HG02870 (cell line): ENCODE measurements at regions not wholly inside any gene's neighbourhood (a gene's known extent, or its start where the extent isn't known, plus 50 kb on each side); places are given as distances from the start of the nearest gene placed in this dataset.

Experiments used
- ATAC-seq: cut with Tn5 transposase; IDR thresholded peaks from one replicate; pipeline ENCODE4 v1.9.1; 2021; ENCODE audit warnings: mild to moderate bottlenecking, moderate library complexity; ENCODE audit not compliant: unreplicated experiment

DNA sequence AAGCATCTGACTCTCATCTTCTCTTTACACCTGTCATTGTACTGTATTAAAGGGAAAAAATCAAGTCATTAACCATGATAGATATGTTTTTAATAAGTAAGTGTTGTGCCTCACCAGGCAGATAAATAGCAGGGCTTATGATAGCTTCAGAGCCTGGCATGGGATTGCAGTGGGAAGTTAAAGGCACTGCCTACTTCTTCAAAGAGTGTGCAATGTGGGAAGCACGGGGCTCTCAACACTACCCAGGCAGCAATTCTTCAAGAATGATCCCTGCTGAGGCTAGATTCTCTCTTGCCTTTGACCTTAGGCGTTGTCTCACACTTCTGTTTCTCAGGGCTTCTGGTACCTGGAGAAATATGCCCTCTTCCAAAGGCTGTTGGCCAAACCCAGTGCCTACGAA, 297.3 kb downstream of the MAF start:
- no peak for ATAC-seq

DNA sequence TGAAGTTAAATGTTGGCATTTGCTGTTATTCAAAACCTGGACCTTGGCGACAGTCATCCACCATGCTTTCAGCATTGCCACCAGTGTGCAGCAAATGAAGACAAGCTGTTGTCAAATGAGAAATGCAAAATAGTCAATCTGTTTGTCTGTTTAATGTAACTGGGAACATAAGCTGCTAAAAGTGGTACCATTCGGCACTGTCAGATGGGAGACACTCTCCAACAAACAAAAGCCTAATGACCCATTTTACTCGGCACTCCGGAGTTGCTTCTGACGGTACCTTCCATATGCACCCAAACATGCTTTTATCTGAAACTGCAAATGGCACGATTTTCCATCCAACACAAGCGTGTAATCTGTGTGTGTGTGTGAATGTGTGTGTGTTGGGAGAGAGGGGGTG, 297.8 kb downstream of the MAF start:
- no peak for ATAC-seq

DNA sequence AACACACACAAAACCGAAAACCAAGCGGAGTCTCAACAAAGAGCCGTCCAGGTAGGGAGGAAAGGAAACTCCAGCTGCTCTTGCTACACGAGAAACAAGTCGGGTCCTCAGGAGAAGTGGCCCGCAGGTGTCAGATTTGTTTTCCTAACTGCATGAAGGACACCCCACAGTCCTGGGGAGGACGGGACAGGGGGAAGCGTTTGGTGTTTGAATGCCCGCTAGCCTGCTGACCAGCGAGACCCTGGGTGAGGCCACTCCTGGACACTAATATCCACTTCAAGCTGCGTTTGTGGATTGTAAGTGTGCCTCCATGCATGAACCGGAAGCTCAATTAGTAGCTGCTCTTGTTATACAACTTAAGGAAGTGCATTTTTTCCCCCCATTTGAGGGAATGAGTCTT, 299.5 kb downstream of the MAF start:
- ATAC-seq, result no peak

DNA sequence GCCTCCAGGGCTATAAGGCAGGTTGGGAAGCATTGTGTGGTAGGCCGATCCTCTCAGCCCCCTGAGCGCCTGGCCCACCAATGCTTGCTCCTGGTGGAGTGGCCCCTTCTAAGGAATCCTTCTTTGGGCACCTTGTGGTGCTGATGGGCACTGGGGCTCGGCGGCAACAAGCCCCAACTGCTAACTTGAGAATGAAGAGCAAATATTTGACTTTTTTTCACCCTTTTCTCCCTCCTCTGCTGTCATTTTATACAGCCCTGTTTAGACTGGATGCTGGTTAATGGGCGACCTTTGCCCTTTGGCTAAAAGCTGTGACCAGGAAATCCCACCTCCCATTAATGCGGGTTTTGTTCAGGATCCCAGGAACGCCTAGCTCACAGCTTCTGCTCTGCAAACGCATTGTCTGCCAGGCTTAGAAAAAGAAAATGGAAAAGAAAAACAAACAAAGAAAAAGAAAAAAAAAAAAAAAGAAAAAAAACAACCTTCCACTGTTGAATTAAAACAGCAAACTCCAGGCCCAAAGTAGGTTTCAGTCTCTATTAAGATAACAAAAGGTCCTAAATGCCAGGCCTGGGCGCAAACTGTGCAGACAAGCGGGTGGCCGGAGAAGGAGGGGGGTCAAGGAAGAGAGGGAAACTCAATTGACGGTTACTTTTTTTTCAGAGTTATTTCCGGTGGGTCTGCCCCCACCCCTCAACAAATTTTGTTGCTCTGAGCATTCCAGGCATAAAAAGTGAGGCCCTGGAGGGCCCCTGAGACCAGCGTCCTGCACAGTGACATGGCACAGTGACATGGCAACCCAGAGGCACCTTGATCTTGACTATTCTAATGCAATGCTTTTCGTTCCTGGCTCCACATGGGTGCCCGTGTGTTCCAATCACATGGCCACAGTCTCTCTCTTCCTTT, 301.4 kb downstream of the MAF start:
- ATAC-seq, result no peak

DNA sequence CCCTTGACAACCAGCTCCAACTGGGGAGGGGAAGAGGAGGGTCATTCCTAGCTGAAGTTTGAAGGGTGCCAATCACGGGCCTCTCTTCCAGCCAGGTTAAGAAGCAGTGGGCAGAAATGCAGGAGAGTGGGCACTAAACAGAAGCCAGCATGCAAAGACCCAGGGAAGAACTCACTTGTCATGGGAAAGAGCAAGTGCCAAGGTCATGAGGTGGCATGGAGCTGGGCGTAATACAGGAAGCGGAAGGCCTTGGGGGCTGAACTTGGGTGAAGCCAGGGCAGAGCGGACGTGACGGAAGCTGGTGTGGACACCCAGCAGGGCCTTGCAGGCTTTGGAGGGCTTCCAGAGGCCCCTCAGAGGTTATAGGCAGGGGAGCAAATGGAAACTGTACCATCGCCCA, 302.1 kb downstream of the MAF start:
- no peak for ATAC-seq

DNA sequence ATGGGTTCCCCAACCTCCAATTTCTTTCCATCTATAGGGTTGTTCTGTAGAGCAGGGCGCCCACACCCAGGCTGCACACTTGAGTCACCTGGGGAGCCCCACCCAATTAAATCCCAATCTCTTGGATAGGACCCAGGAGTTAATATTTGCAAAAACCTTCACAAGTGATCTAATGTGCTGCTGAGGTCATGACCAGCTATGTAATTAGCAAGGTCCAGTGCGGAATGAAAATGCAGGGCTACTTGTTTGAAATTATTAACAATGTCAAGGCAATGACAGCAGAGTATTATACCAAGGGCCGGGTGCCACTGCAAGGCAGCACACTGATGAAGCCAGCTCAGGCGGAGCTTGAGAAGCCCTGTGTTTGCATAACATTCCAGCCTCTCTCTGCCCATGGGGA, 302.7 kb downstream of the MAF start:
- no peak for ATAC-seq

DNA sequence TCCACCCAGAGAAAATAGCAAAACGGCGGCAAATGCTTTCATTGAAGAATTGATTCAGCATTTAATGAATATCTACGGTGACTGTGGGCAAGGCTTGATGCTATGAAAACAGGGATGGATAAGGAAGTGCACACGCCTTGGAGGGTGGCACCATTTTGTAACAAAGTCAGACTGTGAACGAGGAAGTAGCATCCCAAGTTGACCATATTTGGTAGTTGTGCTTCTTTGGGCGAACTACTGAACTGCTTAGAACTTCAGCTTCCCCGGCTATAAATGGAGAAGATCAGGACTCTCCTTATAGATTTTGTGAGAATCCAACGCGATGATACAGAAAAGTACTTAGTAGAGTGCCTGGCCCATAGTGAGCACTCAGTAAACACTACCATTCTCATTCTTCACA, 303.2 kb downstream of the MAF start:
- ATAC-seq, result no peak

DNA sequence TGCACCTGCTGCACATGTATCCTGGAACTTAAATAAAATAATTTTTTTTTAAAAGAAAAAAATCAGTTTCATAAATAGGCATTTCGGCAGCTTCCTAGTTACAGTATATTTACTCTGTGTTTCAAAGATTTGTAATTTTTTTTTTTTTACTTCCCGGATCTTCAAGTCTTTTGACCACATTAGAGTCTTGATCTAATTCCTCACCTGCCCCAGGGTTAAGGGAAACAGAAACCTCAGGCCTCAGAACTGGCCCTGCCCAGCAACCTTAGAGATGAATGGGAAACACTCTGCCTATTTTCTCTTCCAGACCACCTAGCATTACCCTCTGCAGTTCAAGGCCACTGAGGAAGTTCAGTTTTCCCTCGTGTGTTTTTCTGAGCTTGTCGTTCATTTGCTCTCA, 304.0 kb downstream of the MAF start:
- ATAC-seq, result no peak

DNA sequence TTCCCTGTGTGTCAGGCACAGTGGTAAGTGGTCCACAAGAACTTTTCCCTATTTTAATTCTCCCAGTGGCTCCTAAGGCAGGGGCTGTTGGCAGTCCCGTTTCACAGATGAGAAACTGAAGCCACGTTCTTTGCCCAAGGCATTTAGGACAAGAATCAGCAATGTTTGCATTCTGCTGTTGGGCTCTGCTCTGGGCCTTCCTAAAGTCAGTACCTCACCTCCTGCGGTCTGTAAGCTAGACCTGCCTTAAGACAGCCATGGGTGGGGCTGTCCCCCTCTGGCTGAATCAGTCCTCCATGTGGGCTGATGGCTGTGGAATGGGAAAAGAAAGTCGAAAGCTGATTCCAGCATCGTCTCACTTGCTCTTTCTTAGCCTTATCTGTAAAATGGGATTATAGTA, 304.8 kb downstream of the MAF start:
- no peak for ATAC-seq

DNA sequence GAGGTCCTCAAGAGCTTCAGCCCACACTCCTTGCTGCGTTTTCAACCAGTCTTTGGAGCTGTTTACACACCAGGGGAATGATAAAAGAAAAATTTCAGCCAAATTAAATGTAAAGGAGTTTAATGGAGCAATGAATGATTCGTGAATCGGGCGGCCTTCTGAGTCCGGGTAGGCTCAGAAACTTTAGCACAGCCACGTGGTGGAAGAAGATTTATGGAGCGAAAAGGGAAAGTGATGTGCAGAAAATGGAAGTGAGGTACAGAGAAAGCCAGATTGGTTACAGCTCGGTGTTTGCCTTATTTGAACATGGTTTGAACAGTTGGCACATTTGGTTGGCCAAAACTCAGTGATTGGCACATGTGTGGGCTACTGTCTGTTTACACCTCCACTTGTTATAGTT, 305.4 kb downstream of the MAF start:
- ATAC-seq, result no peak

DNA sequence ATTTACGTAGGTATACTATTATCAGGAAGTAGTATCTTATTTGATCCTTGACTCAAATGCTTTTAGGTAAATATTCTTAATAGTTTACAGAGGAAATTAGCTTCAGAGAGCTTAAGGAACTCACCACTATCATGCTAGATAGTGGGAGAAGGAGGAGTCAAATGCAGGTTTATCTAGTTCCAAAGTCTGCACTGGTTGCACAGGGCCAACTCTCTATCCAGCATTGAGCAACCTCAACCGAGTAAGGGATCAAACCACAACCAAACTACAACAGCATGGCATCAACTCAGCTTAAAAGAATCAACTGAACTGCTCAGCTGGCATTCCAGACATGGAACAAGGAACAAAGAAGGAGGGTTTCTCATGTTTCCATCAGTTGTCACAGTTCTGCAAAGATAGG, 306.0 kb downstream of the MAF start:
- ATAC-seq, result no peak

DNA sequence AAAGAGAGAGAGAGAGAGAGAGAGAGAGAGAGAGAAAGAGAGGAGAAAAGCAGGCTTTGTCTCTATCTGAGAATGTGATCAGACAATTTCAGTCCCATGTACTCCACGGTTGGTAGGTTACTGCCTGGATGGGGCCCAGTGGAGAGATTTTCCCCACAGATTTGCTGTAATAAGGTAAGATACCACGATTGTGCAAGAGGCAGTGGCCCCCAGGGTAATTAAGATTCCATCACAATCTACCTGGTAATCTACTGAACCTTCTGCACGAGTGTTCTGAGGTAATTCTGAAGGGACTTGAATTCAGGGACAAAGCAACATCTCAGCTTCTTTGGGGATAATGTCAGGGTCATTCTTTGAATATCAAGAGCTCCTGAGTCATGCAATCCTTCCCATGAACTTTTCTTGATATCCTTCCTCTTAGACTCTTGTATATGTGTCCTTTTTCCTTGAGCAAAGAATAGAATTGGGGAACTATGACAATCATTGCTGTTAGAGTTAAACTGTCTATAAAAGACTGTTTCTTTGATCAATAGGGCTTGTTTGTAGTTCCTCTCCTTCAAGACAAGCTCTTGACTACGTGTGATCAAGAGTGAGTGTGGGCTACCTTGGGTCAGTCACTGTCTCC, 306.6 kb downstream of the MAF start:
- no peak for ATAC-seq

DNA sequence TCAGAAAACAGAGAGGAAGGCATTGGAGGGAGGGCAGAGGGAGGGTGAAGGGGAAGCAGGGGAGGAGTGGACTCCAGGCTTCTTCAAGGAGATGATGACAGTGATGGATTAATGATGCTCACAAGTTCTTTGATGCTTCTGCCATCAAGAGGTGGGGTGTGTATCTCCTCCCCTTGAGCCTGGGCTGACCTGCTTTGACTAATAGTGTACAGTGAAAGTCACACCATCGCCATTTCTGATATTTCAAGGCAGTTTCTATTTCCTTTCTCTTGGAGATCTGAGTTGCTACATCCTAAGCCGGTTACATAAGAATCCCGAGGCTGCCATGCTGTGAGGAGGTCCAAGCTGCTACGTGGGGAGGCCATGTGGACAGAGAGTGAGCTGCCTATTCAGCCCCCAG, 312.5 kb downstream of the MAF start:
- ATAC-seq, result no peak

DNA sequence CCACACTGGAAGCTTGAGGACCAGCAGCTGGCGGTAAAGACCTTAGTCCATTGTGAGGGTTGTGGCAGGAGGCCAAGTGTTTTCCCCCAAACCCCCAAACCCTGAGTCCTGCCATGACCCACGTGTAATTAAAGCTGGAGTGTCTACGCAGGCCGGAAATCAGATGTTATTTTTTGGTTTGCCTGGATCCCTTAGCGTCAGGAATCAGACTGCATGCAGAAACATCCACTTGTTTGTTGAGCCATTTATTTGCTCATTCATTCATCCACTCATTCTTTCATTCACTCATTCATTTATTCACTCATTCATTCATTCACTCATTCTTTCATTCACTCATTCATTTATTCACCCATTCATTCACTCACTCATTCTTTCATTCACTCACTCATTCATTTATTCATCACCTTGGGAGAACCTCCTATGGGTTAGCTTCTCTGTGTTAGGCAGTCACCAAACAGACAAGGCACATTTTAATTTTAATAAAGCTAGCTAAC, 313.1 kb downstream of the MAF start:
- peak; percentile 19 for ATAC-seq

DNA sequence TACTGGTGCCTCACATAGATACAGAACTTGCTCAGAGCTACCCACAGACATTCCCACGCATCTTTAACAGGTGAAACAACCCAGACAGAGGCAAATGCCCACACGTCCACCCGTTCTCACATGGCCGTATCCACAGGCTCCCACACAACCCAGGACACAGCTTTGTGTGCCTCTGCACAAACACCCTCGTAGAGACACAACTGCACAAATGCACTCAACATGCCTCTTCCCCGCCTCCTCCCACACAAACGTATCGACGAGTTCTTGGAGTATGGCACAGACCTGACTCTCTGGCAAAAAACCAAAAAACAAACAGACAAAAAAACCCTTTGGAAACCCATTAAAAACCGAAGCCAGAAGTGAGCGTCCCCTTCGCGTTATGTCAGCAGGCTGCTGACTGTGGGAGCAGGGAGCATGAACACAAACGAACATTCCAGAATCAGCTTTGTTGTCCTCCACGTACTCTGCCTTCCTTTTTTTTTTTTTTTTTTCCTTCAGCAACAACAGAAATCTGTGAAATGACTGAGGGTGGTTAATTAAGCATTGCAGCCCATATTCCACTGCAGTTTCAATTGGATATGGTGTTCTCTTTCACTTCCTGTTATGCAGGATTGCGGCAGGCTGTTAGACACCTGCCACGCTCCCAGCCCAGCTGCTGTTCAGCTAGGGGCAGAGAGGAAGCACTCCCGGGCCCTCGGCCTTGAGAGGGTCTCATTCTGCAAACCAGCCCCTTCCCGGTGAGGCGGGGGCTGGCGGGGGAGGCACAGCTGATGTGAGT, 313.7 kb downstream of the MAF start:
- ATAC-seq, result peak; percentile 87

DNA sequence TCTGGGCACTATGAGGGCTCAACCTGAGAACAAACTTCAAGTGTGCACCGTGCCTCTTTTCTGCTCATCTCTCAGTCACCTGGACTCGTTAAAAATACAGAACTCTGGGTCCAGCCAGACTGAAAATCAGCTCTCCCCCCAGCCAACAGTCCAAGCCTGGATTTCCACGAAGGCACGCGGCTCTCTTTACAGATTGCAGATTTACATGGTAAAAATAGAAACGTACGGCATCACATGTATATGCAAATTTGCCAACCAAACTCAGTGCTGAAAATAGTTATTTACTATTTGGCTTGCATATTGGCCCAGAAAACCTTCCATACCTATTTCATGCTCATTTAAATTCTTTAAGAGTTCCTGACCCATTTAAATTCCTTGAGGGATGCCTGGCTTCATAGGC, 315.8 kb downstream of the MAF start:
- ATAC-seq, result no peak

DNA sequence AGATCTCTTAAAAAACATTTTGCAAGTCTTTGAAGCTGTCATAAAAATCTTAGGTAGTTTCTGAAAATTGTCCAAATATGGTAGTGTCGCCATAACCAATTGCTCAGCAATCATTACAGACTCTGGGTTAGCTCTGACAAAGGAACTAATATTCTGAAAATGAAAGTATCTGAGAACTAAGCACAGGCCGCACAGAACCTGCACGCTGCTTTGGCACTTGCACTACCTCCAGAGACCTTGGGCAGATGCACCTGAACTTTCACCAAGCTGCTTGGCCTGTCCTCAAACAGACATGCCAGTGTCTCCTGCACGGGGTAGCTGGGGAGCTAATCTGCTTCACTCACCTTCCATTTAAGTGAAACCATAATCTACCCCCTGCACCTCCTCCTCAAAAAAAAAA, 317.0 kb downstream of the MAF start:
- ATAC-seq, result no peak

DNA sequence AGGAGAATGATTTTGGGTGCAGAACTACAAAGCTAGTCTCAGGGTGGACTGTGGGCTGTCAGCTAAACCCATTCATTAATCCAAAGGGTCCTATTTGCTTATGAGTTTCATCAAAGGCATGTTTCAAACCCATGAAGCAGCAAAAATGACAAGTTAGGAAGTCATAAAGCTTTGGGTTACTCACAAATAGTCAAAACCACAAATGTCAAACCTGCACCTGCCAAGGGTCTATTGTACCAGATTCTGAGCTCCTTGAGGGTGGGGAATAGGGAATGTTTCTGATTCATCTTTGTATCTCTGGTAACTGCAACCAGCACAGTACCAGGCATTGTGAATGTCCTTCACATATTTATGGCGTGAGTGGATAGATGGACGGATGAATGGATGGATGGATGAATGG, 317.7 kb downstream of the MAF start:
- no peak for ATAC-seq

DNA sequence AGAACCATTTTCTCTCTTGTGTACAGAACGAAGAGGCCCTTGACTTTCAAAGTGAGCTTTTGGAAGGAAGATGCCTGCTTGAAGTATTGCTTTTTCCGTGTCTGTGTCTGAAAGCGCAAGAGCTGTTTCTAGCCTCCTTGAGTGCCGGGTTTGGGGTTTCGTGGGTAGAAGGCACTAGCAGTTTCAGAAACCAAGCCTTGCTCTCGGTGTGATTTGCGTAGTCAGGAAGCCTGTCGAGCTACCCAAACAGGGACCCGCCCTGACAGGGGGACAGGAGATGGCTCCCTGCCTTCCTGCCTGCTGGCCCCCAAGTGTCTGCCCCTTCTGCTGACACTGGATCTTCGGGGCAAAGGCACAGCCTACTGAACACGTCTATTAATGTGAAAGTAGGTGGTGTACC, 322.0 kb downstream of the MAF start:
- peak; percentile 75 for ATAC-seq

DNA sequence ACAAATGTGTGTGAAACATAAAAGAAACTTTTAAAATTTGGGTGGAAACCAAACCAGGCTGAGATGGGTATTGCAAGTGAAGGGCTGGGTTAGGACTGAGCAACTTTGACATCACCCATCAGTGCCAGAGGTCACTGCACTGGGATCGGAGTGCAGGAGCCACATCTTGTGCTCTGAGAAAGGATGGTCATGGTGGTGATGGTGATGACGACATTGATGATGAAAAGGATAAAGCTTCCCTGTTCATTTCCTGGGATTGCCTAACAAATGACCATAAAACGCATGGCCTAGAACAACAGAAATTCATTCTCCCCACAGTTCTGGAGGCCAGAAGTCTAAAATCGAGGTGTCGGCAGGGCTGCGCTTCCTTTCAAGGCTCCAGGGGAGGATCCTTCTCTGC, 324.0 kb downstream of the MAF start:
- ATAC-seq, result no peak

DNA sequence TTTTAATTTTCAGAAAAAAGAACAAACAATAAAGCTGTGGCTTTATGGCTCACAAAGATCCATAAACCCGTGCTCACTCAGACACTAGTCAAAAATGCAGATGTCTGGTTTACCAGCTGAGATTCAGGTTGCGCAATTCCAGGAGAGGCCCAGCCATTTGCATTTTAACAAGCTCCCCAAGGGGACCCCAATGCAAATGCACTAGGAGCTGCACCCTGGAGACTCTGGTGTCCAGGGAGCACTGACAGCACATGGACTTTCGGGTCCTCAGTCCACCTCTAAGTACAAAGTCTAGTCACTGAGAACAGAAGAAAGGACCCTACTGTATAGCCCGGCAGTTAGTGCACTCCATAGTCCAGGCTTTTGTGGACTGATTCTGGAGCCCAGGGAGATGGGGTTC, 326.3 kb downstream of the MAF start:
- ATAC-seq, result no peak

DNA sequence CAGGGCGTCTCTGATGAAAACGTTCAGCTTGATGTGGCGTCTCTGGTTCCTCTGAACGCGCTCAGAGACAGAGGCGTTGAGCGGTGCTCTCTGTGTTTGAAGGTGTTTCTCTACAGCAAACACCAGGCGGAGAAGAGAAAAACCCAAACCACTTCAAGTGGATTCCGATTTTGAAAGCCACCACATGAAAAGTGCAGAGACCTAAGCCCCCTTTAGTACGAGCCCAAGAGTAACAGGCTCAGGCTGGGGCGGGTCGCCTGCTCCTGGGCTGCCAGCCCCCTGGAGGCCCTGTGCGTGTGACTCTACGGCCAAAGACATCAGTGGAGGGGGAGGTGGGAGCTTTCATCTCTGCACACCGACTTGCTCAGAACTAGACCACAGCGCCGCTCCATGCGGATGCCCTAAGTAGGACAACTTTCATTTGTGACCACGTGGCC, 328.4 kb downstream of the MAF start:
- no peak for ATAC-seq
